HG03432 (cell line): ENCODE measurements at regions not wholly inside any gene's neighbourhood (a gene's known extent, or its start where the extent isn't known, plus 50 kb on each side); places are given as distances from the start of the nearest gene placed in this dataset.

Experiments
- ATAC-seq: cut with Tn5 transposase; IDR thresholded peaks from one replicate; pipeline ENCODE4 v1.9.1; 2021; ENCODE audit warnings: mild to moderate bottlenecking, moderate library complexity; ENCODE audit not compliant: unreplicated experiment

DNA sequence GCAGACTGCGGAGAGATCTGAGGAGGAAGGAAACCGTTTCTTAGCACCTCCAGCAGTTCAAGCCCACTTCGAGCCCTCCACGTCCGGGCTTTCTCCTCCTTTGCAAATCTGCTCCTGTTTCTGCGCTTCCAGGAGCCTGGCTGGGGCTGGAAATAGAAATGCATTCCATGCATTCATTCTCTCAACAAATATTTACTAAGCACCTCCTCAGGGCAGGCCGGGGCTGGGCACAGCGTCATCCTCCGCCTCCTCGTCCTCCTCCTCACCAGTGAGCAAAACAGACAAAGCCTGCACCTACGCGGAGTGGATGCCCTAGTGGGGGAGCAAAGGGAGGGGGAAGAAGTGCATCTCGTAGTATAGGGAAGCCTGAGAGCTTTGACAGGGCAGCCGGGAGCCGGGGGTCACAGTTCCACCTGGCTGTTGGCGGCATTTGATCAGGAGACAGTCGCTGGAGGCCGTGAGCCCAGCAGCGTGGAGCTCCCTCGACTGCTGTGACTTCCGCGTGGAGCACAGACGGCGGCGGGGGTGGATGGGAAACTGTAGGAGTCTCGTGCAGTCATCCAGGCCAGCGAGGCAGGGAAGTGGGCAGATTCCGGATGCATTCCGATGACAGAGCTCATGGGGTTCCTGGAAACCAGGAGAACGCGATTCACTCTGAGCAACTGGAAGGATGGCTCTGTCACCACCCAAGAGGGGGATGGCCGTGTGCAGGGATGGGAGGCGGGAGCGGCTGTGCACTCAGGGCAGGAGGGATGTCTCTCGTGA lies 93.5 kb downstream of the SIK1 start:
- no peak for ATAC-seq

DNA sequence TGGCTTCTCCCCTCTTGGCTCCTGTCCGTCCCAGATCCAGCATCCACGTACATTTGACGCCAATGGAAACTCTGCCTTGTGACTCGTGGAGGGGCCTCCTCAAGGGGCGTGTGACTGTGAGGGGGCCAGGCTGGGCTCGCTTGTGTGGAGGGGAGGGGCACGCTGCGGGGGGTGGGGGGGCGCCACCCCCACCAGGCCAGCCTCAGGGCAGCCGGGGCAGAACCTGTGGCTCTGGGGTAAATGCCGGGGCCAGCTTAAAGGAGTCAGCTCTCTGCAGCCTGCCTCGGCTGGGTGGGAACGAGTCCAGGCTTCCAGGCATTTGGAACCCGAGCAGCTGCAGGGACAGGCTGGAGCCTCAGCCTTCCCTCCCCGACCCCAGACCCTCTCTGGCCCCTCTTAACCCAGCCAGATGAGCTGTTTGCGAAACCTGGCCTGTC lies 94.1 kb downstream of the SIK1 start:
- ATAC-seq = no peak

DNA sequence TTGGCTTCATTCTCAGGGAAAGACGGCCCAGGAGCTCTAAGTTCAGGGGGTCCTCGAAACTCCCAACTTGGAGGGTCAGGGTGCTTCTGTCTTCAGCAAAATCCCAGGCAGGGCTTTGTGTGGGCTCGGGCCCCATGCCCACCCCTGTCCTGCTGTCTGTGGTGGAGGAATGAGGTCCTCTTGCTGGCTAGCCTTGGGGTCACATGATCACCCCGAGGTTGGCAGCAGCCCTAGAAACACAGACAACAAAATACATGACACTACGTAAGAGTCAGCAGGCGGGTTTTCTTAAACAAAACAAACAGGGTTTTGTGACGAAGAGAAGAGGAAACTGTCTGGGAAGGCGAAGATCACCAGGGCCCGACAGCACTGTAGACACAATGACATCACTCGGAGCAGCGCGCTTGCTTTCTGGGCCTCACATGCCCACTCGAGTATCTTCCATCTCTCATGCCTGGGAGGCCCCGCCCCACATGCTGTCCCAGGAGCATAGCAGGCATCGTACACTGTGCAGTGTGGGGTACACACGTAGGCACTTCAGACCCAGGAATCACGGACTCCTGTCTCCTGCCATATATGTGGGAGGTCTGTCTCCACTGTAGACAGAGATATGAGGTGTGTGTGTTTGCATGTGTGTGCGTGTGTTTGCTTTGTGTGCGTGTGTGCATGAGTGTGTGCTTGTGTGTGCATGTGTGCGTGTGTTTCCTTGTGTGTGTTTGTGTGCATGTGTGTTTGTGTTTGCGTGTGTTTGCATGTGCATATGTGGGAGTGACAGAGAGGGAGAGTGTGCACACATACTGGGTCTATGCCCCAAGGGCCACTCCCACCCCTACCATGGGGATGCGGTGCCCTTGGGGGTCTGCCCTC lies 94.7 kb downstream of the SIK1 start:
- ATAC-seq = no peak

DNA sequence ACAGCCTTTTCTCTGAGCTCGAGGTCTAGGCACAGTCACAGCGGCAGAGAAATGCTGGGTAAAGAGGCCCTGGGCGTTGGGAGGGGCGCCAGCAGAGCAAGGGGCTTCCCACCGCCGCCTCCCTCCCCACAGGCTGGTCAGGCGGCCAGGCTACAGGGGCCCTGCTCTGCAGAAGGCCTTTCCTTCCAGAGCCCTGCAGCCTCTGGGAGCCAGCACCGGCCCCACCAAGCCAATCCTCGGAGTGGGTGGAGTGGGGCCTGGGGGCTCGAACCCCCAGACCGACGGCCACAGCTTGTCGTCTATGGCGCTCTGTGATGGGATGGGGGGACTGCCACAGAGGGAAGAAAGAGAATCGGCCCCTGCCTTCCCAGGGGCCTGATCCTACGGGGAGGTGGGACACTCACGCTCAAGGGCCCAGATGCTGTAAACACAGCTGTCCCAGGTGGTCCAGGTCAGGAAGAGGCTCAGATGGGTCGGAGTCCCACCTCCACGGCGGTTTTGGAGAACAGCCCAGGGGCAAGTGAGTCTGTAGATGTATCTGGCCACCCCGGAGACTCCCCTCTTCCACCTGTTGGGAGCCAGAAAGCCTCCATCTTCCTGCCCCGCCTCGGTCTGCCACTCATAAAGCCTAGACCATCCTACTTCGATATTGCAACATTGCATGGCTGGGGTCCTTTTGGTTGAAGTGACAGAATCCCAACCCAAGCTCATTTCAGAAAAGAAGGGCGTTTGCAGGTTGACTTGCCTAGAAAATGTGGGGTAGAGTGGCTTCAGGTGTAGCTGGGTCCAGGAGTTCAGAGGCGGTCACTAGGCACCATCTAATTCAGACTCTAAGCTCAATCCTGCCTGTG lies 95.6 kb downstream of the SIK1 start:
- ATAC-seq = no peak

DNA sequence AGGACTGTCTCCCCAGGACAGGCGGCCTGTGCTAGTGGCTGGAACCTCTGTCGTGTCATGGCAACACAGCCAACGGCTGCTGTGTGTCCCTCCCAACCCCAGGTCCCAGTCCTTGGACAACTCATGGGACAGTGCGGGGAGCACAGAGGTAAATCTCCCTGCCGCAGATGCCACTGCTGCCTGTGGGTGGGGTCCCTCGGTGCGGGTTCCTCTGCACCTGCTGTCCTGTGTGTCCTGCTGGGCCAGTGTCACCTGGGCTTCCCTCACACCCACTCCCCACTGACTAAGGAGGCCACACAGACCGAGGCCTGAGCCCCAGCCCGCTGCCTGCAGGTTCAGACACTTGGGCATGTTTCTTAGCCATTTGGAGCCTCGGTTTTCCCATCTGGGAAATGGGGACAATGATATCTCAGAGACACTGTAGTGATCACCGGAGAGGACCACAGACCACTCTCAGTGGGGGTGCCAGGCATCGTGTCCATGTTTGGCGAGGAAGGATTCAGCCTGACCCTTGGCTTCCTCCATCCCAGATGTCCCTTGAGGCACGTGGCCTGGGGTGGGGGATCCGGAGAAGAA lies 96.5 kb downstream of the SIK1 start:
- ATAC-seq = no peak

DNA sequence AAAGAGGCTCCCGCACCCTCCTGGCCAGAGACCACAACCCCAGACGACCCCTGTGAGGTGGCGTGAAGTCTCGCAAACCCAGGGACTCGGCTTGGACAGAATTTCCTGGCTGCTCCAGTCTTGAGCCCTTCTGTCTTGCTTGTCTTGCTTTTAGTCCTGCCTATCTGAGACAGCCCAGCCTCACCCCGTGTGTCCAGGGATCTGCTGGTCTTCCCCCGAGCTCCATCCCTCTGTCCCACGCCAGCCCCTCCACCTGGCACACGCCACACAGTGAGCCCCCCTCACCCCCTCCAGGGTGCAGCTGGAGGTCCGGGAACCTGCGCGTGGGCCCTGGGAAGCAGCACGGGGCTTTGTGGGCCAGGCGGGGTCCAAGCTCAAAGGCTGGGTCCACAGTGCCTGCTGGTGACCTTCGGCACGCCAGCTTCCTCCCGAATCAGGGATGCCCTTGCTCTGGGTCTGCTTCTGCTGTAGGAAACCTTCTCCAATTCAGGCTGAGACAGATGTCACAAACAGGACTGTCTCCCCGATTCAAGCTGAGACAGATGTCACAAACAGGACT lies 97.1 kb downstream of the SIK1 start:
- ATAC-seq = no peak

DNA sequence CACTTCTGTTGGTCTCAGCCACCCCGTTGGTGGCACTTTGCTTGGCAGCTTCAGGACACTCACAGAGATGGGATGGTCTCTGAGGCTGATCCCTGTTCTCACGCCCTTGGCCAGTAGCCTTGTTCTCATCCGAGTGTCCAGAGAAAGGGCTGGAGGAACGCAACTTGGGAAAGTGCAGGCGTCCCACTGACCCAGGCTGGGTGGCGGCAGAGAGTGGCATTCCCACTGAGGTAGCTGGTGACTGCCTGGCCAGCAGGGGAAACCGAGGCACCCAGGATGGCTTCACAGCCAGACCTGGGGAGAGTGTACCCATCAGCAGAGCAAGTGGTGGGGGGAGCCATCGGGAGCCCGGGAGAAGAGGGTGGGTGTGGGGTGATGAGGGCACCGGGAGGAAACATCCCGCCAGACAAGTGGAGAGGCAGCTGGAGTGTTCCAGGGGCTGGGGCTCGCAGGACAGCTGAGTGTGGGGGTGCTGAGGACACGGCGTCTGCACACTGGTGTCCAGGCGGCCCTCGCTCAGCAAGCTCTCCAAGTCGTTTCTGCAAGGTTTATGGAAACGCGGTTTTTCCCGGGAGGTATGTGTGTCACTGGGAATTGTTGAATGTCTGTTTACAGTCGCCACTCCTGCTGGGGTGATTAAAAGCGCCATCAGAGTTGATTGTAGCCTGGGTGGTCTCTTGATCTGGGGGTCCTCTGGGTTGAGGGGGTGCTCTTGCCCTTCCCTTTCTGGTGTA lies 97.8 kb downstream of the SIK1 start:
- no peak for ATAC-seq

DNA sequence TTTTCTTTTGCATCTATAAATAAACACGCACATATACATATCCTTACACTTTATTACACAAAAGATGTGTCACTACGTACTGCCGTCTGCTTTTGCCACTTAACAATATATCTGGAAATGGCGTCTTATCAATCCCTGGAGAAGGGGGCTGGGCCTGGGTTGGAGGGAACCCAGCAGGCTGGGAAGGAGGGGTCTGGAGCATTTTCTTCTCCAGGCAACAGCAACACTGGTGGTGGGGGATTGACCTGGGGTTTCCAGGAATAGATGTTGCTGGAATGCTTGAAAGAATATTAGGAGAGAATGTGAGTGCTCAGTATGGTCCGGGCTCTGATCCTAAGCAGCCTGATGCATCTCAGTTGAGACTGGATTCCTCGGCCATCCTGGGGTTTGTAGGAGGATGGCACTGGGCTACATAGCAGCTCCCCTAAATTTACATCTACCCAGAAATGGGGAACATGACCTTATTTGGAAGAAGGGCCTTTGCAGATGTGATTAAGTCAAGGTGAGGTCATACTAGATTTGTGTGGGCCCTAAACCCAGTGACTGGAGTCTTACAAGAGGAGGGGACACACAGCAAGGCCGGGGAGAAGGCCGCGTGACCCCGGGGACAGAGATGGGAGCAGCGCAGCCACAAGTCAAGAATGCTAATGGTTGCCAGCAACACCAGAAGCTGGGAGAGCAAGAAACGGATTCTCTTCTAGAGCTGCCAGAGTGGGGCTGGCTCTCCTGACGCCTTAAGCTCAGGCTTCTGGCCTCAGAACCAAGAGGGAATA lies 98.6 kb downstream of the SIK1 start:
- no peak for ATAC-seq

DNA sequence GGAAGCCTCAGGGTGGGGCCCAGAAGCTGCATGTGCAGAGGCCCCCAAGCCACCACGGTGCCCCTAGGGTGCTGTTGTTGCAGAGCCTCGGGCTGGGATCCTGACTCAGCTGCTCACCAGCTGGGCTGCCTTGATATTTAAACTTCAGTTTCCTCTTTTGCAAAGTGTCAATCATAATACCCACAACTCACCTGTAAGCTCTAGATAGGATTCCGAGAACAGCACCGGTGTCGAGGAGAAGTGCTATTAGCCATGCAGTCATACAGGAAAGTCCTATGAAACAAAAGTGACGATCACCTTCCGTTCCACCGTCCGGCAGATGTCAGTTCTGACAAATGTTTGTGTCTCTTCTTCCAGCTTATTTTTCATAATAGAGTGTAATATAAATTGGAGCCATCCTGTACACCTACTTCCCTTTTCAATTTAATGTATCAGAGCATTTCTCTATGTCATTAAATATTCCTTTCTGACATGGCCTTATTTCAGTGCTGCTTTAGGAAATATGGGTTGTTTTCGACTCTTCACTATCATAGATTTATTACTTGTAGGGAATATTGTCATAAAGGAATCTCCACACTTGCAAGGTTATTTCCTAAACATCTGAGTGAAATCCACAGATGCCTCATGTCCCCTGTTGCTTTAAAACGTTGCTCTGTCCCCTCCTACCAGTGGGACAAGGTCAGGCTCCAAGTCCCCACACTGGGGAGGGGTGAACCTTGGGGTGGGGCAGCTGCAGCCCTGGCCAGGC lies 100.8 kb downstream of the SIK1 start:
- no peak for ATAC-seq

DNA sequence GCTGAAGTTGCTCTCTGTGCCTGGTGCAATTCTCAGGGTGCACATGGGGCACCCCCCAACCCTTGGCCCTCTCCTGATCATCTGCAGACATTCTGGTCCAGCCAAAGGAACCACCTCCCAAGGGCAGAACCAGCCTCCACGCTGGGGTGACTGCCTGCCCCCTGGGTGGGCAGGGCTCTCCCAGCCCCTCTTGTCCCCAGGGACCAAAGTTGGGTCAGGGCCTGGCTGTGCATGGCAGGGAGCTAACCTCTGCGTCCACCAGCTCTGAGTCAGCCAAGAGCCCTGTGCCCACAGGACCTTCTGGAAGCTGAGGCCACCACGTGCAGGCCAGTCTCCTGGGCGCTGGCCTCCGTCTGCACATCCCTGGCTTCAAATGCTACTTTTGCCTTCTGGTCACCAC lies 101.9 kb downstream of the SIK1 start:
- ATAC-seq = no peak

DNA sequence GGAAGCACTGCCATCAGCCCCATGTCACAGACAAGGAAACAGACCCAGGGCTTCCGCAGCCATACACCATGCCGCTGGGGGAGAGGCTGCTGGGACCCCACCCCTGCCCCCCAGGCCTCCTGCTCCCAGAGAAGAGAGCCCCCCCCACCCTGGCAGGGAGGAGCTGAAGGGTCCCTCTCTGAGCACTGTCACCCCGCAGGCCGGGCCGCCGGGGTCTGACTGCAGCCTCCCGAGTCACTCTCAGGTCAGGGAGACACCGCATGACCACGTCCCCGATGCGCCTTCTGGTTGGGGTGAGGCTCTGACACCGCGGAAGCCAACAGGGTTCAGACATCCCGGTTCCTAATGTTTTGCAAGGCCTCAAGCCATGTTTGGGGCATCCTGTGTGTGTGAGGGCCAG lies 102.3 kb downstream of the SIK1 start:
- no peak for ATAC-seq

DNA sequence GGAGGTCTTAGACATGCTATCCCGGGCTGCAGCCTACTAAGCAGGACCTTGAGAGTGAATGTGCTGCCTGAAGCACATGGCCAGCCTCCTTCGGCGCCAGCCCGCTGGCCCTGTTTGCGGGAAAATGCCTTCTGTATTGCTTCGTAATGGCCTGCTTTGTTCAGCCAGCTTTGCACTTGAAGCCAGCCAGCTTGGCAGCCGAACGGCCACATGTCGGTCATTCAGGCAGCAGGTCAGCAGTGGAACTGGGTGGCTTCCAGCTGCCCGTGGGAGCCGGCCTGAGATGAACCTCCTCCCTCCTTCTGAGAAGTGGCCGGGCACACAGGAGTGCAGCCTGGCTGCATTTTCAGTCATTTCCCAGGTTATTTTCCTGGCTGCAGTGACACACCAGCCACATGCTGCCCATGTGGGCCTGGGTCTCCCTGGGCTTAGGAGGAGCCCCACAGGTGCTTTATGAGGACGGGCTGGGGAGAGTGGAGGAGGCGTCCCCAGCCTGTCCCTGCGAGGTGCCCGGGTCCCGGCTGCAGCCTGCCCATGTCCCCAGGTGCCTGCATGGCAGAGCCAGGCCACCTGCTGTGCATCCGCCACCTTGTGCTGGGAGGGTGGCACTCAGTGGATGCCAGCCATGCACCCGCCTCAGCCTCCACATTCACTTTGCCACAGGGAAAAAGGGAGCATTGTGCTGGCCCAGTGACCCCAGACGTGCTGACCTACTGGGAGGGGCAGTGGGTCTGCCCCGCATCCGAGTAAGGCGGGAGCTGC lies 103.5 kb downstream of the SIK1 start:
- ATAC-seq = no peak

DNA sequence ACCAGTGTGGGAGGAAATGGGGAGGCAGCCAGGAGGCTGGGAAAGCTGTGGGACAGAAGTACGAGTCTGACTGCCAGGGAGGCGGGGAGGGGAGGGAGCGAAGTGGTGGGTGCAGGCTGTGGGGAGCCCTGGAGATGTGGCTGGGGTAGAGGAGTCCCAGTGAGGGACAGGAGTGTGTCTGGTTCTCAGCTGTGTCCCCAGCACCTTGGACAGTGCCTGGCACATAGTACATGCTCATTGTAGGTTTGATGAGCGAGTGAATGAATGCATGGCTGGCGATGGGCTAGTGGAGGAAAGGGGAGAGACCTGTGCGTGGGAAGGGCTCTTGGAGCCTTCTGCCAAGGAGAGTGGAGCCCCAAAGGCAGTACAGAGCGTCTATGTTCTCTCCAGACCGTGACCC lies 104.1 kb downstream of the SIK1 start:
- no peak for ATAC-seq

DNA sequence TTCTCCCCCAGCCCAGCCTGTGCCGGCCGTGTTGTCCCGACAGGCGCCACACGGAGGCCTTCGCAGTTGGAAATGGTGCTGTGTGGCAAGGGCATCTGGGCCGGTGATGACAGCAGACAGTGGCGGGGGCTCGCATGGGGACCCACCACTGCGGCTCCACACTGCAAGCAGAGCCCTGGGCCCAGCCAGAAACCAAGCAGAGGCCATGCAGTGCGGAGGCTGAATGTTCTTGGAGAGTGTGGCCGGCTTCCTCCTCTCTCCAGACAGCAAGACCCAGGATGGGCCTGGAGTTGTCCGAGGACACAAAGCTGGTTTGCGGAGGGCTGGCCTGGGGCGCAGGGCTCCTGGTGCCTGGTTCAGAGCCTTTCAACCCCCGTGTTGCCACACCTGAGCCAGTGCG lies 104.6 kb downstream of the SIK1 start:
- no peak for ATAC-seq

DNA sequence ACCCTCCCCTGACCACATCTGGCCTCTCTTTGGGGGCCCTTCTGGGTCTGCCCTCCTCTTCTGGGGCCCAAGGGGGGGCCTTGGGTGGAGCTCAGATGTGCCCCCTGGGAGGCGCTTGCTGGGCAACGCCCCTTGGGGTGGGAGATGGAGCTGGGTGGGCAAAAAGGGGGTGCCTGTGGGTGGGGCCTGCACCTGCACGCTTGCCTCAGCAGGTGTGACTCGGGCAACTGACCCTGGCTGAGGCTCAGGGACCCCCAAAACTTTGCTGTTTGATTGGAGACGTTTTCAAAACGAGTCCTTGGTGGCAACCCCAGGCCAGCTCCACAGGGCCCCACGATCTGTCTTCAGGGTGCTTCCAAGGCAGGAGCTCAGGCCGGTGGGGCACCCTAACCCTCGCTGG lies 105.3 kb downstream of the SIK1 start:
- no peak for ATAC-seq

DNA sequence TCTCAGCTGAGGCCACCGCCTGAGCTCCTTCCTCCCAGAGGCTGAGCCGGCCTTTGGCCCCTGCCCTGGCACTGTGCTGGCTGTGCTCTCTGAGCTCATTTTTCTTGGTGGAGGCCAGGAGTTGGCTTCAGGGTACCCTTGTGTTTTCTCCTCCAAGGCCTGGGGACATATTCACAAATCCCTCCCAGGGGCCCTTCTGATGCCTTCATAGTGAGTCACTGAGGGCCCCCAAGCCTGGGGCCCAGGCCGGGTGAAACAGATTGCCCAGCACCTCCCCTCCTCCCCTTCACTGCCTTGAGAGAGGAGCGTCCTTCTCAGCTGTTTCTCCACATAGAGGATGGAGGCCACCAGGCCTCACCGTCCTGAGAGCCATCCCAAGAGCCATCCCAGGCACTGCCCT lies 105.8 kb downstream of the SIK1 start:
- no peak for ATAC-seq

DNA sequence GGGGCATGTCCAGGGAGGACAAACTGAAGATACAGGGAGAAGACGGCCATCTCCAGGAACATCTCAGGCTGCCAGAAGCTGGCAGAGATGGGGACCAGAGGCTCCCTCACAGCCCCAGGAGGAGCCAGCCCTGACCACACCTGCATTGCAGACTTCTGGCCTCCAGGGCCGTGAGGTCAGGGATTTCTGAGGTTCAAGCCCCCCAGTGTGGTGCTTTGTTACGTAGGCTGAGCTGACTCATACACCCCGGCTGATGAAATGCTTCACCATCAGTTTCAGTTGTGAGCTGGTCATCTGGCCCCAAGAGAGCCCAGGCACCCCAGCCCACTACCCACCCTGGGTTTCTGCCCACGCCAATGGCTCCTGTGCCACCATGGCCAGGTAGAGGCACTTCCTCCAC lies 106.4 kb downstream of the SIK1 start:
- ATAC-seq = no peak
